Endodermal cell (in vitro differentiated cells): ENCODE measurements at regions not wholly inside any gene's neighbourhood (a gene's known extent, or its start where the extent isn't known, plus 50 kb on each side); places are given as distances from the start of the nearest gene placed in this dataset.

Experiments
- DNase-seq: peaks from one replicate; pipeline ENCODE4 v3.0.0-alpha.2; 2017
- H3K27ac ChIP-seq: 2 replicates; pipeline ENCODE4 v1.5.1; 2013; ENCODE audit warnings: mild to moderate bottlenecking, low read depth, low read length, moderate library complexity
- H3K27me3 ChIP-seq: 2 replicates; pipeline ENCODE4 v1.6.1; 2013; ENCODE audit warnings: mild to moderate bottlenecking, low read length, moderate library complexity; ENCODE audit not compliant: insufficient read depth, control insufficient read depth, poor library complexity, severe bottlenecking
- H3K36me3 ChIP-seq: 2 replicates; pipeline ENCODE4 v1.7.0; 2013; ENCODE audit warnings: mild to moderate bottlenecking, low read length, moderate library complexity; ENCODE audit not compliant: control insufficient read depth, insufficient read depth
- H3K4me1 ChIP-seq: one replicate; pipeline ENCODE4 v1.7.0; 2013; ENCODE audit warnings: low read length; ENCODE audit not compliant: control insufficient read depth, insufficient read depth
- H3K4me3 ChIP-seq: 2 replicates; pipeline ENCODE4 v1.5.1; 2013; ENCODE audit warnings: mild to moderate bottlenecking, low read length, moderate library complexity
- H3K9ac ChIP-seq: 2 replicates; pipeline ENCODE4 v1.6.1; 2013; ENCODE audit warnings: mild to moderate bottlenecking, low read length, moderate library complexity; ENCODE audit not compliant: poor library complexity, severe bottlenecking; ENCODE audit errors: extremely low read depth
- H3K9me3 ChIP-seq: 2 replicates; pipeline ENCODE4 v1.6.1; 2013; ENCODE audit warnings: mild to moderate bottlenecking, low read length, moderate library complexity; ENCODE audit not compliant: control insufficient read depth
- H3K27ac Mint-ChIP-seq: 2 replicates; pipeline ENCODE4 v1.8.0; 2020; ENCODE audit warnings: mixed read lengths
- H3K27me3 Mint-ChIP-seq: 2 replicates; pipeline ENCODE4 v1.8.0; 2021; ENCODE audit warnings: mild to moderate bottlenecking, mixed read lengths; ENCODE audit not compliant: insufficient read depth
- H3K36me3 Mint-ChIP-seq: 2 replicates; pipeline ENCODE4 v1.8.0; 2020; ENCODE audit warnings: low read depth, mixed read lengths
- H3K4me1 Mint-ChIP-seq: 2 replicates; pipeline ENCODE4 v1.8.0; 2020; ENCODE audit warnings: mixed read lengths
- H3K4me3 Mint-ChIP-seq: 2 replicates; pipeline ENCODE4 v1.8.0; 2020; ENCODE audit warnings: mild to moderate bottlenecking, moderate library complexity, mixed read lengths
- H3K9me3 Mint-ChIP-seq: 2 replicates; pipeline ENCODE4 v1.8.0; 2020; ENCODE audit warnings: mild to moderate bottlenecking, mixed read lengths
- CTCF ChIP-seq: fragments of 200-600 bp; sonication (generic); conservative IDR thresholded peaks from 2 replicates; pipeline ENCODE4 v1.5.0; 2021; ENCODE audit warnings: antibody characterized with exemption, mild to moderate bottlenecking
- WGBS, 2 experiments: methylation state at CpG; one replicate each; pipeline versions ENCODE4 v1.1.5 to v1.1.7; 2013; ENCODE audit warnings: missing lambda C conversion rate in 2 of 2, mixed read lengths in 1 of 2; ENCODE audit not compliant: insufficient coverage in 1 of 2, insufficient read length in 1 of 2; 5-methylcytosine and 5-hydroxymethylcytosine counted together

DNA sequence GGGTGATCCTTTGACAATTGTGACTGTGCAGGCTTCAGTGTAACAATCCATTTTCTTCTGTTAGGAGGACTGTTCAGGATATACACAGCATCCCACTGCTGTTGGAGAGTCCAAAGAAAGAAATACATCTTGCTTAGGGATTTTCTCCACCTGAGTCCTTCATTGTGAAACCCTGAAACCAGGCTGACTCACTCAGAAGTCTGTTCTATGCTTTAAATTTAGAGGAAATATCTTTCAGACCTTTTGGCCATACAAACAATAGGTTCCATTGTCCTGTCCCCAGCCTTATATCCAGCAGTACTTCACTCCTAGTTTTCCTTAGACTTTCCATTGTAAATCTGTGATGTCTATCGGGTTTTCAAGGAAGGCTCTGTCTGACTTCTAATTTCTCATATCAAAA is 379.1 kb downstream of the SUCLA2 start:
- peaks cover 11% of the 10 kb centered on the region for H3K9me3 Mint-ChIP-seq
- peaks cover 33% of the 10 kb centered on the region for H3K4me1 Mint-ChIP-seq
- peaks cover 9% of the 10 kb centered on the region for H3K9me3 ChIP-seq
- no peak overlapping the region for H3K4me3 Mint-ChIP-seq
- H3K4me3 ChIP-seq = peak overlapping the region; percentile 31
- H3K27ac ChIP-seq = no peak overlapping the region
- DNase-seq = no peak
- no peak overlapping the region for H3K9ac ChIP-seq
- no peak for TF ChIP-seq CTCF
- no peaks in the 10 kb centered on the region for H3K27me3 ChIP-seq
- H3K27ac Mint-ChIP-seq = peak overlapping the region; percentile 15
- peaks cover 19% of the 10 kb centered on the region for H3K4me1 ChIP-seq
- WGBS, 2 experiments = 87 to 88% methylated on average over 1 of the region's 1 CpG
- H3K36me3 Mint-ChIP-seq = no peaks in the 10 kb centered on the region
- H3K27me3 Mint-ChIP-seq = peaks cover 2% of the 10 kb centered on the region
- no peaks in the 10 kb centered on the region for H3K36me3 ChIP-seq

DNA sequence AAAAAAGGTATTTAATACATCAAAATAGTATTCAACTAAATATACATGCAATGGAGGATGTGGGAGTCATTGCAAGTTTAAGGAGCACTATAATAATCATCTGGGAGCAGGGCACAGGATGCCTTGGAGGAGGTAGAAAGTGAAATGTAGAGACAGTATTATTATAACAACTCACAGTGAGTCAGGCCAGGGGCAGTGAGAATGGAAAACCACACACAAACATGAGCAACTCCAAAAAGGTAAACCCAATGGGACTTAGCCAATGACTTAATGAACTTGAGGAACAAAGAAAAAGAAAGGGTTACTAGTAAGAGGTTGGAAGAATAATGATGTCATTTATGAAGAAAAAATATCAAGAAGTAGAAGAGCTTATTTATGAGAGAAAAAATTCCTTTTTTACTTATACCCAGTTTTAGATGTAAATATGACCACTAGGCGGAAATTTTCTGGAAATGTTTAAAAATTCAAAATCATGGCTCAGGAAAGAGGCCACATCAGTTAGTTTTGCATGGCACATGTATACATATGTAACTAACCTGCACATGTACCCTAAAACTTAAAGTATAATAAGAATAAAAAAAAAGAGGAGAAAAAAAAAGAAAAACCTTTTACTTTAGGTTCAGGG is 389.3 kb downstream of the SUCLA2 start:
- TF ChIP-seq CTCF = peak; percentile 47
- no peaks in the 10 kb centered on the region for H3K36me3 ChIP-seq
- no peaks in the 10 kb centered on the region for H3K4me1 Mint-ChIP-seq
- H3K9me3 Mint-ChIP-seq = no peaks in the 10 kb centered on the region
- peaks cover 2% of the 10 kb centered on the region for H3K27me3 Mint-ChIP-seq
- no peak overlapping the region for H3K27ac ChIP-seq
- H3K9me3 ChIP-seq = no peaks in the 10 kb centered on the region
- 95% methylated on average over 1 of the region's 1 CpG; no CpG with 5 or more reads in 1 of the 2 experiments for WGBS, 2 experiments
- no peaks in the 10 kb centered on the region for H3K27me3 ChIP-seq
- H3K4me3 Mint-ChIP-seq = no peak overlapping the region
- H3K36me3 Mint-ChIP-seq = no peaks in the 10 kb centered on the region
- H3K9ac ChIP-seq = no peak overlapping the region
- H3K27ac Mint-ChIP-seq = no peak overlapping the region
- H3K4me3 ChIP-seq = no peak overlapping the region
- no peaks in the 10 kb centered on the region for H3K4me1 ChIP-seq
- DNase-seq = no peak

- Mint-ChIP-seq H3K4me1 (no peaks in the 10 kb centered on the region), H3K36me3 (no peaks in the 10 kb centered on the region), H3K9me3 (no peaks in the 10 kb centered on the region), H3K27ac (no peak overlapping the region), H3K27me3 (peaks cover 2% of the 10 kb centered on the region), H3K4me3 (no peak overlapping the region)
- TF ChIP-seq CTCF = no peak
- H3K36me3 ChIP-seq = no peaks in the 10 kb centered on the region
- no peaks in the 10 kb centered on the region for H3K9me3 ChIP-seq
- 92 to 100% methylated on average over 1 to 3 of the region's 3 CpGs for WGBS, 2 experiments
- no peak overlapping the region for H3K4me3 ChIP-seq
- H3K4me1 ChIP-seq = no peaks in the 10 kb centered on the region
- H3K27me3 ChIP-seq = no peaks in the 10 kb centered on the region
- H3K27ac ChIP-seq = no peak overlapping the region
- no peak for DNase-seq
- H3K9ac ChIP-seq = no peak overlapping the region
These were observed 390.4 kb downstream of the SUCLA2 start for GRCh38 chr13:47610687-47611086.
